ENCODE measurements at regions not wholly inside any gene's neighbourhood (a gene's known extent, or its start where the extent isn't known, plus 50 kb on each side); places are given as distances from the start of the nearest gene placed in this dataset.
"Not testable (repeated sequence)": the region's sequence is repeated elsewhere in the genome, so short reads cannot be mapped to it uniquely, and the experiment has no call there.

GRCh38 chr4:64643841-64644240, 234.6 kb upstream of the TECRL start:
- TF ChIP-seq CTCF (IDR thresholded peaks at IDR 0.05) (no peak), POLR2AphosphoS5 (IDR thresholded peaks at IDR 0.05) (no peak), POLR2A (IDR thresholded peaks at IDR 0.05) (no peak), EP300 (IDR thresholded peaks at IDR 0.05) (no peak)
- no peaks in the 10 kb centered on the region for H3K36me3 ChIP-seq
- intact Hi-C loops (cut with DNase I), result no loop called here
- H3K9me3 ChIP-seq, result no peaks in the 10 kb centered on the region
- no peaks in the 10 kb centered on the region for H3K4me1 ChIP-seq
- WGBS, 2 donors, result 94 to 97% methylated on average over 3 of the region's 3 CpGs
- no peaks in the 10 kb centered on the region for H3K27me3 ChIP-seq
- no peak overlapping the region for H3K4me3 ChIP-seq
- no peak overlapping the region for H3K27ac ChIP-seq
- no peak for DNase-seq

- intact Hi-C loops (cut with DNase I), result no loop called here
- TF ChIP-seq CTCF (IDR thresholded peaks at IDR 0.05) (no peak), POLR2A (IDR thresholded peaks at IDR 0.05) (no peak), POLR2AphosphoS5 (IDR thresholded peaks at IDR 0.05) (no peak)
- no peaks in the 10 kb centered on the region for H3K27me3 ChIP-seq
- no peak for DNase-seq
- H3K9me3 ChIP-seq, result no peaks in the 10 kb centered on the region
- no peaks in the 10 kb centered on the region for H3K36me3 ChIP-seq
- H3K27ac ChIP-seq, result no peak overlapping the region
- no peaks in the 10 kb centered on the region for H3K4me1 ChIP-seq
- H3K4me3 ChIP-seq, result no peak overlapping the region
- 8 to 36% methylated on average over 1 of the region's 1 CpG for WGBS, 2 donors
Measured at GRCh38 chr4:64642936-64643335, 233.7 kb upstream of the TECRL start.

- H3K27ac ChIP-seq; H3K36me3 ChIP-seq; H3K4me3 ChIP-seq; DNase-seq; intact Hi-C loops (cut with DNase I); H3K4me1 ChIP-seq; H3K27me3 ChIP-seq; H3K9me3 ChIP-seq: not testable (repeated sequence)
- WGBS, 2 donors, result 96 to 97% methylated on average over 21 of the region's 21 CpGs
Measured at GRCh38 chr4:64640402-64640801, 231.2 kb upstream of the TECRL start.

GRCh38 chr4:64625438-64625837, 216.2 kb upstream of the TECRL start:
- no peak overlapping the region for H3K27ac ChIP-seq
- no peaks in the 10 kb centered on the region for H3K36me3 ChIP-seq
- H3K4me3 ChIP-seq, result no peak overlapping the region
- DNase-seq, result no peak
- H3K9me3 ChIP-seq, result no peaks in the 10 kb centered on the region
- intact Hi-C loops (cut with DNase I), result no loop called here
- no peaks in the 10 kb centered on the region for H3K4me1 ChIP-seq
- TF ChIP-seq POLR2AphosphoS5 (IDR thresholded peaks at IDR 0.05) (no peak), CTCF (IDR thresholded peaks at IDR 0.05) (no peak), EP300 (IDR thresholded peaks at IDR 0.05) (no peak), POLR2A (IDR thresholded peaks at IDR 0.05) (no peak)
- H3K27me3 ChIP-seq, result no peaks in the 10 kb centered on the region
- WGBS, 2 donors, result 58 to 78% methylated on average over 3 of the region's 3 CpGs

GRCh38 chr4:64617800-64618199, 208.6 kb upstream of the TECRL start:
- intact Hi-C loops (cut with DNase I), result no loop called here
- TF ChIP-seq POLR2A (IDR thresholded peaks at IDR 0.05) (no peak), CTCF (IDR thresholded peaks at IDR 0.05) (no peak), POLR2AphosphoS5 (IDR thresholded peaks at IDR 0.05) (no peak), EP300 (IDR thresholded peaks at IDR 0.05) (no peak)
- 21 to 69% methylated on average over 3 of the region's 3 CpGs for WGBS, 2 donors
- no peak for DNase-seq
- Histone ChIP-seq H3K9me3 (no peaks in the 10 kb centered on the region), H3K27ac (no peak overlapping the region), H3K4me3 (no peak overlapping the region), H3K4me1 (no peaks in the 10 kb centered on the region), H3K36me3 (no peaks in the 10 kb centered on the region), H3K27me3 (no peaks in the 10 kb centered on the region)
